ENCODE measurements at regions not wholly inside any gene's neighbourhood (a gene's known extent, or its start where the extent isn't known, plus 50 kb on each side); places are given as distances from the start of the nearest gene placed in this dataset.

GRCh38 chr5:117679046-117679445 is 1104.4 kb upstream of the SEMA6A start:
- TF ChIP-seq CTCF (IDR thresholded peaks at IDR 0.05; ENCODE audit: low read depth, low read length, poor library complexity, severe bottlenecking): no peak
- no peak for TF ChIP-seq EZH2phosphoT487 (IDR thresholded peaks at IDR 0.05; ENCODE audit: borderline replicate concordance, low read length)
